GM19351 (cell line): ENCODE measurements at regions not wholly inside any gene's neighbourhood (a gene's known extent, or its start where the extent isn't known, plus 50 kb on each side); places are given as distances from the start of the nearest gene placed in this dataset.
"Not testable (repeated sequence)": the region's sequence is repeated elsewhere in the genome, so short reads cannot be mapped to it uniquely, and the experiment has no call there.

Source experiments
- ATAC-seq: cut with Tn5 transposase; IDR thresholded peaks from one replicate; pipeline ENCODE4 v1.9.1; 2021; ENCODE audit warnings: mild to moderate bottlenecking, moderate library complexity; ENCODE audit not compliant: unreplicated experiment

DNA sequence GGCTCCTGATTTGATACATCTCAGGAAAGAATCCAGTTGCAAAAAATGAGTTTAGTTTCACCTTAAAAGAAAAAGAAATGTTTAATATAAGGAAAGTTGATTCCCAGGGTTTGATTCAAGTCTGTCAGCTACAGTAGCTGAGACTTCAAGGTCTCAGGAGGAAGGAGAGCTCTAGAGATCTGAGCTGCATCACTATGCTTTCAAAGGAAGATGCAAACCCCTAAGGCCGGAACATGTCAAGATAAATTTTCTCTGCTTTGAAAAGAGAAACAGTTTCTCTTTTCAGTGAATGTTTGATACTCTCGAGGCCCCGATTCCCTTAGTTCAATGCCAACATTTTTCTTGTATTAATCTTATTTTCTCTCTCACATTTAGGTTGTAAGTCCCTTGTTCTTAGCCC lies 128.6 kb downstream of the RGPD3 start:
- ATAC-seq: no peak

DNA sequence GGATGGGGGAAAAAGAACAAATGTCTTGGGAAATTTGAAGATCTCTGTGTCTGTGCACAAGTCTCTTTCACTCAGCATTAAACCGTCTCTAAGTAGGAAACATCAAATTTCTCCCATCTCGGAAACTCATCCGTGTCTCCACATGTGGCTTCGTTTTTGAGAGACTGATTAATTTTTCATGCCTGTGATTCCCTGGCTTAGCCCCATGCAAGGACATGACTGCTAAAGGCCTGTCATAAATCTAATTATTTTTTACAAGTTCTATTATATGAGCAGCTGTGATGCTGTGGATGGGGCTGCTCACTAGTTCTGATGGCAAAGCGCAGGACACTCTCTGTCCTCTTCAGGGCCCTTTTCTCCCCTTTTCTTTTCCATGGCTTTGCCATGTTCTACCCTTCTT lies 129.1 kb downstream of the RGPD3 start:
- ATAC-seq: no peak

DNA sequence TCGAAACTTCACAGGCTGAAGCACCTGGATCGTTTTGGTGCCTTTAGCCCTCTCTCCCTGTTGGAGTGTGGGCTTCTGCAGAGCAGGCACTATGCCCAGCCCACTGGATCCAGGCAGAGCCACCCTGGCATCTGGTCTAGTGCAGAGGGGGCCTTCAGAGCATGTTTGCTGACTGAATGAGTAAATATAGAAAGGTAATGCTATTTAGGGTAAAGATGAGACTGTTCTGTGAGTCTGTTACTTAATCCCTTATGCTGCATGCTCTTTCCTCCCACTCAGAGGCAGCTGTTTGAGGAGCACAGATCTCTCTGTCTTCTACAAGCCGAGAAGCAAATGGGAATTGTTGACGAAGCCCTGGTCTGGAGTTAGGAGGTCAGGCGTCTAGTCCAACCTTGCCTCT lies 130.2 kb downstream of the RGPD3 start:
- ATAC-seq: no peak

DNA sequence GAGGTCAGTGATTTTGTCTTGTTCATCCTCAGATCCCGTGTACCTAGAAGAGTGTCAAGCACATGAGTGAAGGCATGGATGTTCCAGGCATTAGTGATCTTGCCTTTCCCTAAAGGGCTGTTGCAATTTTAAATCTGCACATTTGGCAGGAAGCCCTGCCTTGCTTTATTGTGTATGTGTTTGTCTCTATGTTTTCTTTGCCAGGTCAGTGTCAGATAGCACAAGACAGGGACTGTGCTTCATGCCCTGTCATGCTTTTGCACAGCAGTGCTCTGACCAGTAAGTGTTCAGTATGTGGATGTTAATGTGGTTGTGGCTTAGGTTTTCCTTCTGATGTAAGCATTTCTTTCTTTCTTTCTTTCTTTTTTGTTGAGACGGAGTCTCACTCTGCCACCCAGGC lies 131.5 kb downstream of the RGPD3 start:
- no peak for ATAC-seq

DNA sequence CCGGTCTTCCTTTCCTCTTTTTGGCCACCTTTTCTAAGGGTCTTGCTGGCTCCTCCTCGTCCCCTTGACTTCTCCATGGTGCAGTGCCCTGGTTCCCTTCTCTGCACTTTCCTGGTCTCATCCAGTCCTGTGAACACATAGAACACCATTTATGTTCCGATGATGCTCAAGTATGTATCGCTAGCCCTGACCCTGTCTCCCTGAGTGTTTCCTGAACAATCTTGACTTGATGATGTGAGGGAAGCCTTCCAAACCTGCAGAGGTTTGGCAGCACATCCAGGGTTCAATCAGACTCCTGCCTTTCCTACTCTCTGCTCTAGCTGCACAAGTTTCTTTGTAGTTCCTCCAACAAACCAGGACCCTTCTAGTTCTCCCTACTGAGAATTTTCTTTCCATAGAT lies 132.1 kb downstream of the RGPD3 start:
- ATAC-seq: no peak

DNA sequence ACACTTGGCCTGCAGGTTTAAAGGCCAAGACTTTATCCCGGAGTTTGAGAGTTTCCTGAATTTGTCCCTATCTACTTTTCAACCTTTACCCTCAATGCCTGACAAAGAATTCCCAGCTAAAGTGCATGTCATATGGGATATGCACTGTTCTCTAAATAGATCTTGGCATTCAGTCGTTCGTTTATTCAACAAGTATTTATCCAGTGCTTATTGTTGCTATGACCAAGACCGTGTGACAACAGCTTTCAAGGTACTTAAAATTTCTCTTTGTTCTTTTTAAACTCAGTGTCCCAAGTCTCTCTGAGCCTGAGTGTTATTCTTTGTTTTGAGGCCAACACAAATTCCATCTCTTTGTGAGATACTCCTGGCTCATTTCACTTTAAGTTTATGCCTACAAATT lies 133.4 kb downstream of the RGPD3 start:
- ATAC-seq: no peak

DNA sequence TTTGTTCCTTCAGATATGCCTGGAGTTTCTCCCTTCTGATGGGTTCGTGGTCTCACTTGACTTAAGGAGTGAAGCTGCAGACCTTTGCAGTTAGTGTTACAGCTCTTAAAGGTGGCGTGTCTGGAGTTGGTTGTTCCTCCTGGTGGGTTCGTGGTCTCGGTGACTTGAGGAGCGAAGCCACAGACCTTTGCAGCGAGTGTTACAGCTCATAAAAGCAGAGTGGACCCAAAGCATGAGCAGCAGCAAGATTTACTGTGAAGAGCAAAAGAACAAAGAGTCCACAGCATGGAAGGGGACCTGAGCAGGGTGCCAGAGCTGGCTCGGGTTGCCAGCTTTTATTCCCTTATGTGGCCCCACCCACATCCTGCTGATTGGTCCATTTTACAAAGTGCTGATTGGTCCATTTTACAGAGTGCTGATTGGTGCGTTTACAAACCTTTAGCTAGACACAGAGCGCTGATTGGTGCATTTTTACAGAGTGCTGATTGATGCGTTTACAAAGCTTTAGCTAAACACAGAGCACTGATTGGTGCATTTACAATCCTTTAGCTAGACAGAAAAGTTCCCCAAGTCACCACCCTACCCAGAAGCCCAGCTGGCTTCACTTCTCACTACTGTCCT lies 134.8 kb downstream of the RGPD3 start:
- ATAC-seq: not testable (repeated sequence)

DNA sequence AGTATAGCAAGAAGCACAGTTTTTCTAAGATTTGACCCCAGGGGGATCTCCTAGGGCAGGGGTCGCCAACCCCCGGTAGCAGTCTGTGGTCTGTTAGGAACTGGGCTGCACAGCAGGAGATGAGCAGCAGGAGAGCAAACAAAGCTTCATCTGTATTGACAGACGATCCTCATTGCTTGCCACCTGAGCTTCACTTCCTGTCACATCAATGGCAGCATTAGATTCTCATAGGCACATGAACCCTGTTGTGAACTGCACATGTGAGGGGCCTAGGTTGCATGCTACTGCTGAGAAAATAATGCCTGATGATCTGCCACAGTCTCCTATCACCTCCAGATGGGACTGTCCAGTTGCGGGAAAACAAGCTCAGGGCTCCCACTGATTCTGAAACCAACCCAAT lies 136.2 kb downstream of the RGPD3 start:
- no peak for ATAC-seq

DNA sequence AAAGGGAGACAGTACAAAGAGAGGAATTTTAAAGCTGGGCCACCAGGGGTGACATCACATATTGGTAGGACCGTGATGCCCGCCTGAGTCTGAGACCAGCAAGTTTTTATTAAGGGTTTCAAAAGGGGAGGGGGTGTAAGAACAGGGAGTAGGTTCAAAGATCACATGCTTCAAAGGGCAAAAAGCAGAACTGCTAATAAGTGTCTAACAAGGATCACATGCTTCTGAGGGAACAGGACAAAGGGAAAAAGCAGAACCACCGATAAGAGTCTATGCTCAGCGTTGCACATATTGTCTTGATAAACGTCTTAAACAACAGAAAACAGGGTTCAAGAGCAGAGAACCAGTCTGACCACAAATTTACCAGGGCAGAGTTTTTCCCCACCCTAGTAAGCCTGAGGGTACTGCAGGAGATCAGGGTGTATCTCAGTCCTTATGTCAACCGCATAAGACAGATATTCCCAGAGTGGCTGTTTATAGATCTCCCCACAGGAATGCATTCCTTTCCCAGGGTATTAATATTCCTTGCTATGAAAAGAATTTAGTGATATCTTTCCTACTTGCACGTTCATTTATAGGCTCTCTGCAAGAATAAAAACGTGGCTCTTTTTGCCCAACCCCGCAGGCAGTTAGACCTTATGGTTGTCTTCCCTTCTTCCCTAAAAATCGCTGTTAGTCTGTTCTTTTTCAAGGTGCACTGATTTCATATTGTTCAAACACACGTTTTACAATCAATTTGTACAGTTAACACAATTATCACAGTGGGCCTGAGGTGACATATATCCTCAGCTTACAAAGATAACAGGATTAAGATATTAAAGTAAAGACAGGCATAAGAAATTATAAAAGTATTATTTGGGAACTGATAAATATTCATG lies 136.5 kb upstream of the UXS1 start:
- ATAC-seq: not testable (repeated sequence)

DNA sequence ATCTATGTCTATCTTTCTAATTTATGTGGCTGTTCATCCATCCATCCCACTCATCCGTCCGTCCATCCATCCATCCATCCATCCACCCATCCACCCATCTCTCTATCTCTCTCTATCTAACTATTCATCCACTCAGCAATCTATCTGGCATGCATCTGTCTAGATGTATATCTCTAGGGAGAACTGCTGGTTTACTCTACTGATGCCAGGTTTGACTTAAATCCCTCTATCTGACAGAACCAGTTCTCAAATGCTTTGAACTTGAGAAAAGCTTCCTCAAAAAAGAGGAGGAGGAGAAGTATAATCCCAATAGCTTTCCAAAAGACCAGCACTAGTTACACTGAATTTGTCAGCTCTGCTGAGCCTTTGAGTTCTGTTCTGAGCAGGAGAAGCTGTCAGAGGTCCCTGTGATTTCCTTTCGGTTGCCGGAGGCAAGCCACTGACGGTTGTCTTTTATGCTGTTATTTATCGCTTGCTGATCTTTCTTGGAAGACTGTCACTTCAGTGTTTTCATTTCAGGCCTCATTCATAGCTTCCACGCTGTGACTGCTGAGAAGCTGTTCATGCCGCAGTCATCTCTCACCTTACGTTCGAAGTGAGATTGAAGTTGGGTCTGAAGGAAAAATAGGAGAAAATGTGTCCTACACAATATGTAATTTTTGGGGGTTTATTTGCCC lies 129.4 kb upstream of the UXS1 start:
- ATAC-seq: no peak

DNA sequence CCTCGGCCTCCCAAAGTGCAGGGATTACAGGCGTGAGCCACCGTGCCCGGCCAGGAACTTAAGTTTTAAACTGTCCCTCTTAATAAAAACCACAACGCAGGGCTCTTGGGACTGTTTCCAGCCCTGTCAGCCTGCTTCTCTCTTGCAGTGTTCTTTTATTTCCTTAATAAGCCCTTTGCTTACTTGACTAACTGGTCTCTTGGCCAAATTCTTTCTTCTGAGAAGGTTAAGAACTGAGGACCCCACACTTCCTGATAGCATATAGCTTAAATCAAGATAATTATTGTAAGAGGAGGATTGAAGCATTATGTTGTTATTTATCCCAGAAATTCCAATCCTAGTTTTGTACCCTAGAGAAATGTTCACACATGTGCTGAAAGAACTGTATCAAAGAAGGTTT lies 128.2 kb upstream of the UXS1 start:
- ATAC-seq: no peak

DNA sequence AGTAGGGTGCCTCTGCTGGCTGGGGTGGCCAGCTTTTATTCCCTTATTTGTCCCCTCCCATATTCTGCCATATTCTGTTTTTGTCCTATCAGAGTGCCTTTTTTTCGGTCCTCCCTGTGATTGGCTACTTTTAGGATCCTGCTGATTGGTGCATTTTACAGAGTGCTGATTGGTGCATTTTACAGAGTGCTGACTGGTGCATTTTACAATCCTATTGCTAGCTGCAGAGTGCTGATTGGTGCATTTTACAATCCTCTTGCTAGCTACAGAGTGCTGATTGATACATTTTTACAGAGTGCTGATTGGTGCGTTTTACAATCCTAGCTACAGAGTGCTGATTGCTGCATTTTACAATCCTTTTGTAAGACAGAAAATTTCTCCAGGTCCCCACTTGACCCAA lies 126.3 kb upstream of the UXS1 start:
- not testable (repeated sequence) for ATAC-seq

DNA sequence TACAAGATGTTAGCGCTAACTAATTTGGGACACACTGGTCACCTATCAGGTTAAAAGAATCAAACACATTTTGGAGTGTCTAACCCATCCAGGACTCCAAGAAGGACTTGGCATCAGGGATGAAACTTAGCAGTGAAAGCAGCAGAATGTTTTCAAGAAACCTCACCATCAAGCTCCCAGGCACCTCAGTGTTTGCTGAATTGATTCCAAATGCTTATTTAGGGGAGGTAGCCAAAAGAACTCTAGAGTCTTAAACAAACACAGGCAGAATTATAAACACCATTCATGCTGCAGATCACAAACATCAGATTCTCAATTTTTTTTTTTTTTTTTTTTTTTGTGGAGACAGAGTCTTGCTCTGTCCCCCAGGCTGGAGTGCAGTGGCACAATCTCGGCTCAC lies 122.8 kb upstream of the UXS1 start:
- no peak for ATAC-seq

DNA sequence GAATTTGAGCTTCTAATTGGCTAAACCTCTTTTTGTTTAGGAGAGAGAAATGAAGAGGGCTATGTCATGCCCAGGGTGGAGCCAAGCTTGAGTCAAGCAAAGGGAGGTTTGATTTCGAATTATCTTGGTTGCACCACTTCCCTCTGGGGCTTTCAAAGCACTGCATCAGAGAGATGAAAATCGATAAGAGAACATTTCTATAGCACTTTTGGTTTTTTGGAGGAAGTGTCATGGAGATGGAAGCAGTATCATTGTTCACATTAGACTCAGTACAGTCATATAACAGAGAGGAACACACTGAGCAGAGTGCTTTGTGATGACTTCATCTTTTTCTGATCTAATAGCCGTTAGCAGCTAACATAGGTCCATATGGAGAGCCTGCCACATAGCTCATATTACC lies 120.3 kb upstream of the UXS1 start:
- ATAC-seq: no peak

DNA sequence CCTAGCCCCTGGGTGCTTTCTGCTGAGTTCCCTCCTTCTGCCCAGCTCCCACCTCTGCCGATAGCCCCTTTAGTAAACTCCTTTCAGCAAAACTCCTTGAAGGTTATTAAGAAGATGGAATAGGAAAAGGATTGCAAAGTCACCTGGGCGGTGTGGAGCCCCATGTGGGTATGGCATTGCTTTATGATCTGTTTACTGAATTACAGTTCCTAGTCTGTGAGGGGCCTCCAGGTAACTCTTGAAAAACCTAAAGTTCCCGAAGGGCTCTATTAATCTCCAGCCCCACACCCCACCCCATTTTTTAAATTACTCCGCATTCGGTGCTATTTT lies 116.9 kb upstream of the UXS1 start:
- no peak for ATAC-seq

DNA sequence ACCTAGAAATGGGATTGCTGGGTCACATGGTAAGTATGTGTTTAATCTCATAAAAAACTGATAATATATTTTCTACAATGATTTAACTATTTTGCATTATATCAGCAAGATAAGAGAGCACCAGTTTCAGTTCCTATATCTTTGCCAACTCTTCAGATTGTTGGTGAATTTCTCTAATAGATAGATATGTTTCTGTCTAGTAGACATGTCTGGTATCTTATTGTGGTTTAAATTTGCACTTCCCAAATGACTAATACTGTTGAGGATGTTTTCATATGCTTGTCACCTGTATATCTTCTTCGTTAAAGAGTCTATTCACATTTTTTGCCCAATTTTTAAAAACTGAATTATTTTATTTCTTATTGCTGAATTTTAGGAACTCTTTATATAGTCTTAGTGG lies 113.8 kb upstream of the UXS1 start:
- peak; percentile 67 for ATAC-seq

DNA sequence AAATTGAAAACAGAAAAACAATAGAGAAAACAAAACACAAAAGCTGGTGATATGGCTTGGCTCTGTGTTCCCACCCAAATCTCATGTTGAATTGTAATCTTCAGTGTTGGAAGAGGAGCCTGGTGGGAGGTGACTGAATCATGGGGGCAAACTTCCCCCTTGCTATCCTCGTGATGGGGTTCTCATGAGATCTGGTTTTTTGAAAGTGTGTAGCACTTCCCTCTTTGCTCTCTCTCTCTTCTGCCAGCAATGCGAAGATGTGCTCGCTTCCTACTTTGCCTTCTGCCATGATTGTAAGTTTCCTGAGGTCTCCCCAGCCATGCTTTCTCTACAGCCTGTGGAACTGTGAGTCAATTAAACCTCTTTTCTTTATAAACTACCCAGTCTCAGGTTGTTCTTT lies 112.3 kb upstream of the UXS1 start:
- ATAC-seq: no peak

DNA sequence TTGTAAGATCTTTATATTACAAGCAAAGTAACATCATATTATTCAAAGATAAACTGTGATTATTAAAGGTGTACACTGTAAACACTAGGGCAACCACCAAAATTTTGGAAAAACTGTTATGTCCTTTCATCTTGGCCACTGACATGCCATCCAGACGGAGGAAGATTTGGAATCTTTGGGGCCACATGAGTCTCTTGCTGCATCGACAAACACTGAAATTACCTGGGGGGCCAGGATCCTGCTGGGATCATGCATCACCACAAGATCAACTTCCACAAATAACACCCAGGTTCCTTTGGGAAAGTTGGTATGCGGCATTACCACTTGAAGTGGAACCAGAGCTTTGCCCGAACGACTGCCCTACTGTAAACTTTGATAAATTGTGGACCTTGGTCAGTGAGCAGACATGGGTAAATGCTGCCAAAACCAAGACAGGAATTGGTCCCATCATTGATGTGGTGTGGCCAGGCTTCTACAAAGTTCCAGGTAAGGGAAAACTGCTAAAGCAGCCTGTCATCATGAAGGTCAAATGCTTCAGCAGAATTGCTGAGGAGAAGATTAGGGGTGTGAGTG lies 110.6 kb upstream of the UXS1 start:
- ATAC-seq: no peak

DNA sequence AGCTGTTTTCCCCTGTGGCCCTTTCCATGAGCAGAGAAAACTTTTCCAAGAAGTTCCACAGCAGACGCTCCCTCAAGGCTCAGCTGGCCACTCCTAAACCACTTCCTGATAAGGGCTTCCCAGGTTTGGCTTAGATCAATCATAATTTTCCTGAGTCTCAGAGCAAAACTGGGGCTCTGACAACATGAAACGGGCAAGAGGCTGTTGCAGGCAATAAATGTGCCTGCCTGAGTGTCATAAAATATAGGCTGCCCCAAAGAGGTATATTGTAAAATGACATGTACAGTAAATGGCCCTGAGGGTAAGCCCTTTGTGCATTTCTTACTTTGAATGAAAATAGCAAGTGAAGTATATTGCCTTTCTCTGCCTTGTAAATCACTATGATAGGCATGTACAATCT lies 105.6 kb upstream of the UXS1 start:
- no peak for ATAC-seq

DNA sequence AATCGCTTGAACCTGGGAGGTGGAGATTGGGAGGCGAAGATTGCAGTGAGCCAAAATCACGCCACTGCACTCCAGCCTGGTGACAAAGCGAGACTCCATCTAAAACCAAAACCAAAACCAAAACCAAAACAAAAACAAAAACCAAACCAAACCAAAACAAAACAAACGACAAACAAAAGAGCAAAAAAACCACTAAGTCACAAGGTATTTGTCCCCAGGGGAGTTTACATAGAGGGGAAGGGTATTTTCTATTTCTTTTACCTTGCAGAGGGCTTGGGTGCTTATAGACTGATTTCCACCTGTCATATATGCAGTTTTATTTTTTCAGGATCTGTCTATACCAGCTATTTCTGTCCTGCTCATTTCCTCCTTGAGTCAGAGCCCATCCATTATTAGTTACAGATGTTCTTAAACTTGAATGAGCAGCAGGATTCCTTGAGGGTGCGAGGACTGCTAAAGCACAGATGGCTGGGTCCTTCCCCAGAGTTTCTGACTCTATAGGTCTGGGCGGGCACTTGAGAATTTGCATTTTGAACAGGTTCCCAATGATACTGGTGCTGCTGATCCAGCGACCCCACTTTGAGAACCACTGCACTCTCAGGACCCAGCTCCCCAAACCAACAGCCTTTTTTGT lies 102.2 kb upstream of the UXS1 start:
- ATAC-seq: no peak

DNA sequence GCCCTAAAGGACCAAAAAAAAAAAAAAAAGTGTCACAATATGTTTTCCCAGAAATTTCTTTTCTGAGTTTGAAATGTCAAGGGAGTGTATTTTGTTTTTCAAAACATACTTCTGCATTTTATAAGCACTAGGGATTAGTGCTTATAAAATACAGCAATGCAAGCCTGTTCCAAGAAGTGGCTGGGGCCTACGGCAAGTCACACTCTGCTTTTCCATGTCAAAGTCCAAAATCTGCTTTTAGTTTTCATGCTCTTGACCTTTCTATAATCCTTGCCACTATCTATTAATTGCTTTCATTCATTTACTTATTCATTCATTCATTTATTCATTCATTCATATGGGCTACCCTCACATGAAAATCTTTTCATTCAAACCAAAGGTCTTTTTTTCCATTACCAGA lies 100.1 kb upstream of the UXS1 start:
- ATAC-seq: no peak
